Endothelial cell of umbilical vein (primary cell): ENCODE measurements at regions not wholly inside any gene's neighbourhood (a gene's known extent, or its start where the extent isn't known, plus 50 kb on each side); places are given as distances from the start of the nearest gene placed in this dataset.

Source experiments
- BruUV-seq: library from RNA; stranded (reverse); fragments of 400-500 nt; replicated peaks from 2 replicates; lab custom pipeline; 2021; lab: Mats Ljungman, UMichigan
- CTCF ChIA-PET: fragments of 300-600, 350-600 bp; sonication (Branson Sonifier 250); formaldehyde crosslinking; loops from one replicate; lab custom pipeline; 2021; ENCODE audit warnings: antibody characterized with exemption, inconsistent platforms; lab: Charles Lee
- POLR2A ChIA-PET: fragments of 300-600, 350-600 bp; sonication (Branson Sonifier 250); formaldehyde crosslinking; loops from one replicate; lab custom pipeline; 2021; ENCODE audit warnings: antibody characterized with exemption, inconsistent platforms; lab: Charles Lee
- DNase-seq: peaks from one replicate; pipeline ENCODE4 v3.0.0-alpha.2; 2011; ENCODE audit warnings: low read depth, low spot score
- FAIRE-seq: peaks from 2 replicates; lab custom pipeline; 2011; peaks lifted over from hg19 to GRCh38; lab: Jason Lieb, UNC
- H2AFZ ChIP-seq: 2 replicates; pipeline ENCODE4 v1.6.0; 2012; ENCODE audit warnings: low read depth, low read length, control low read depth, inconsistent platforms
- H3K27ac ChIP-seq: 2 replicates; pipeline ENCODE4 v1.5.1; 2011; ENCODE audit warnings: low read depth, mild to moderate bottlenecking, control low read depth, low read length, moderate library complexity; ENCODE audit not compliant: insufficient read depth
- H3K27me3 ChIP-seq, 2 experiments: 2 replicates each; pipeline versions ENCODE4 v1.6.0 to v1.6.1; 2011; ENCODE audit warnings: low read length in 2 of 2, mixed read lengths in 1 of 2; ENCODE audit not compliant: control insufficient read depth in 2 of 2, insufficient read depth in 2 of 2
- H3K36me3 ChIP-seq, 2 experiments: 2 replicates in 1 of 2; 3 replicates in 1 of 2; pipeline ENCODE4 v1.5.1; 2011; ENCODE audit warnings: low read length in 2 of 2, mild to moderate bottlenecking in 1 of 2, moderate library complexity in 1 of 2; ENCODE audit not compliant: control insufficient read depth in 2 of 2, insufficient read depth in 2 of 2; ENCODE audit errors: extremely low read depth in 1 of 2
- H3K4me1 ChIP-seq: 3 replicates; pipeline ENCODE4 v1.5.1; 2011; ENCODE audit warnings: mild to moderate bottlenecking, low read length; ENCODE audit not compliant: control insufficient read depth, insufficient read depth; ENCODE audit errors: extremely low read depth
- H3K4me2 ChIP-seq: 2 replicates; pipeline ENCODE4 v1.6.1; 2011; ENCODE audit warnings: low read length, control low read depth, mixed read lengths; ENCODE audit not compliant: insufficient read depth
- H3K4me3 ChIP-seq, 3 experiments: fragments of 200-600 bp in 1 of 3; sonication (generic), shearing (Covaris generic) in 1 of 3; replicated peaks in 1 of 3; 2 replicates each; pipeline ENCODE4 v1.5.1; 2011 to 2016; ENCODE audit warnings: control low read depth in 3 of 3, low read length in 3 of 3, mild to moderate bottlenecking in 2 of 3, inconsistent platforms in 1 of 3, low read depth in 1 of 3, moderate library complexity in 1 of 3; ENCODE audit not compliant: insufficient read depth in 1 of 3
- H3K79me2 ChIP-seq: 2 replicates; pipeline ENCODE4 v1.6.0; 2012; ENCODE audit warnings: low read length, inconsistent platforms; ENCODE audit not compliant: control insufficient read depth, insufficient read depth
- H3K9ac ChIP-seq: replicated peaks from 2 replicates; pipeline ENCODE3; 2011; ENCODE audit warnings: low read length, control low read depth; ENCODE audit not compliant: insufficient read depth; ENCODE audit errors: extremely low read depth
- H3K9me1 ChIP-seq: replicated peaks from 3 replicates; pipeline ENCODE4 v1.6.0; 2011; ENCODE audit warnings: mild to moderate bottlenecking, low read length; ENCODE audit not compliant: control insufficient read depth, insufficient read depth; ENCODE audit errors: extremely low read depth
- H3K9me3 ChIP-seq: replicated peaks from 2 replicates; pipeline ENCODE4 v1.5.1; 2012; ENCODE audit warnings: low read length, inconsistent platforms; ENCODE audit not compliant: control insufficient read depth, insufficient read depth
- H4K20me1 ChIP-seq: replicated peaks from 2 replicates; pipeline ENCODE3; 2011; ENCODE audit warnings: mild to moderate bottlenecking, low read length; ENCODE audit not compliant: control insufficient read depth, insufficient read depth; ENCODE audit errors: extremely low read depth
- CTCF ChIP-seq, 2 donors: IDR thresholded peaks; 1 replicate in 1 of 2; 2 replicates in 1 of 2; pipeline ENCODE4 v1.5.1; 2011; ENCODE audit warnings: low read length in 2 of 2, mild to moderate bottlenecking in 2 of 2, moderate library complexity in 2 of 2, control low read depth in 1 of 2, inconsistent platforms in 1 of 2, low read depth in 1 of 2; ENCODE audit not compliant: insufficient read depth in 1 of 2; ENCODE audit errors: extremely low read depth in 1 of 2
- EZH2 ChIP-seq: IDR thresholded peaks from 2 replicates; pipeline ENCODE4 v1.6.1; 2012; ENCODE audit warnings: borderline replicate concordance, low read depth, mild to moderate bottlenecking, moderate library complexity, low read length, inconsistent platforms; ENCODE audit not compliant: severe bottlenecking
- FOS ChIP-seq: IDR thresholded peaks from 2 replicates; pipeline ENCODE4 v1.6.1; 2011; ENCODE audit warnings: mild to moderate bottlenecking, low read length, moderate library complexity, borderline replicate concordance; ENCODE audit not compliant: insufficient read depth
- GATA2 ChIP-seq: IDR thresholded peaks from 2 replicates; pipeline ENCODE4 v1.7.0; 2011; ENCODE audit warnings: low read depth, mild to moderate bottlenecking, moderate library complexity, mixed read lengths, low read length; ENCODE audit not compliant: insufficient read length, insufficient read depth
- MAX ChIP-seq: IDR thresholded peaks from 2 replicates; pipeline ENCODE4 v1.6.1; 2011; ENCODE audit not compliant: insufficient read depth, insufficient read length
- MYC ChIP-seq: IDR thresholded peaks from one replicate; pipeline ENCODE4 v1.6.1; 2011; ENCODE audit warnings: mild to moderate bottlenecking, low read depth, low read length
- dilution Hi-C: fragments of 300-500 bp; cut with MboI; formaldehyde crosslinking; loops from one replicate; pipeline ENCODE4 v1.15.0; 2019; ENCODE audit warnings: low sequenced_read_pairs; ENCODE audit not compliant: extremely low pct_ligation_motif_present
- intact Hi-C: fragments of 100-400 bp; cut with micrococcal nuclease; formaldehyde crosslinking; loops from one replicate; pipeline ENCODE4 v1.10.0; 2022

- dilution Hi-C loops (no loop called here), intact Hi-C loops (no loop called here)
- no TSS peak for BruUV-seq
- FAIRE-seq (no peak), DNase-seq (no peak)
- H3K79me2 ChIP-seq, result no peaks in the 10 kb centered on the region
- no peak overlapping the region for H2AFZ ChIP-seq
- no peak overlapping the region for H3K4me2 ChIP-seq
- H3K36me3 ChIP-seq, result no peaks in the 10 kb centered on the region
- H3K4me1 ChIP-seq, result no peaks in the 10 kb centered on the region
- ChIA-PET POLR2A (no interaction called here), CTCF (no interaction called here)
- no peak for TF ChIP-seq GATA2
- TF ChIP-seq MAX, result no peak
- no peak for TF ChIP-seq FOS
- H3K27ac ChIP-seq, result no peak overlapping the region
- no peaks in the 10 kb centered on the region for H4K20me1 ChIP-seq
- no peak overlapping the region for H3K9ac ChIP-seq
- H3K27me3 ChIP-seq, result no peaks in the 10 kb centered on the region
- no peaks in the 10 kb centered on the region for H3K9me1 ChIP-seq
- H3K9me3 ChIP-seq, result peaks cover 3% of the 10 kb centered on the region
- H3K4me3 ChIP-seq, result no peak overlapping the region
These were observed 616.9 kb downstream of the AJAP1 start for GRCh38 chr1:5271264-5271663.

GRCh38 chr1:5269901-5270300 lies 615.5 kb downstream of the AJAP1 start:
- dilution Hi-C loops (no loop called here), intact Hi-C loops (no loop called here)
- no peaks in the 10 kb centered on the region for H3K9me1 ChIP-seq
- no peak overlapping the region for H3K9ac ChIP-seq
- no TSS peak for BruUV-seq
- ChIA-PET POLR2A (no interaction called here), CTCF (no interaction called here)
- H3K27me3 ChIP-seq, result no peaks in the 10 kb centered on the region
- no peak overlapping the region for H2AFZ ChIP-seq
- FAIRE-seq, result no peak
- no peaks in the 10 kb centered on the region for H3K79me2 ChIP-seq
- H3K36me3 ChIP-seq, result no peaks in the 10 kb centered on the region
- H3K27ac ChIP-seq, result no peak overlapping the region
- no peak for DNase-seq
- no peaks in the 10 kb centered on the region for H4K20me1 ChIP-seq
- H3K4me1 ChIP-seq, result no peaks in the 10 kb centered on the region
- H3K4me3 ChIP-seq, result no peak overlapping the region
- TF ChIP-seq EZH2, result no peak
- no peak for TF ChIP-seq CTCF (IDR thresholded peaks at IDR 0.05; ENCODE audit: extremely low read depth in 1 of 2, insufficient read depth in 1 of 2, low read depth in 1 of 2, low read length in 2 of 2)
- TF ChIP-seq MYC, result no peak
- H3K9me3 ChIP-seq, result peaks cover 3% of the 10 kb centered on the region
- H3K4me2 ChIP-seq, result no peak overlapping the region
